ENCODE measurements at regions not wholly inside any gene's neighbourhood (a gene's known extent, or its start where the extent isn't known, plus 50 kb on each side); places are given as distances from the start of the nearest gene placed in this dataset.

GRCh38 chr3:31004025-31004678 lies 109.7 kb upstream of the GADL1 start:
- no peak for DNase-seq (ENCODE audit: low read depth in 2 of 2)

DNA sequence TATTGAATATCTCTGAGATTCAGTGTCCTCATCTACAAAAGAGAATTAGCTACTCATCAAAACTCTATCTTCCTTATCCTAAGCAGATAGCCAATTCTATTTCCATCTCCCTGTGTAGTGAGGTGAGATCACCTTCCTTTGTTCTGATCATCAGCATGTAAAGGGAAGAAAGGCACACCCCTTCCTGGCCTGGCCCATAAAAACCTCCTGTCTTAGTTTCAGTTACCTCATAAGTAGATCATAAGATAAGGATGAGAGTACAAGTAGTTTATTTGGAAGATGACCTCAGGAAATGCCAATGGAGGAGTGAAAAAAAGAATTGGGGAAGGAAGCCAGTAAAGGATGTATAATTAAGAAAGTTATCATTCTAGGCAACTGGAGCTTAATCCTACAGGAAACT lies 114.5 kb upstream of the GADL1 start:
- no peak for DNase-seq (ENCODE audit: low read depth in 2 of 2)

GRCh38 chr3:31009881-31010280 lies 115.4 kb upstream of the GADL1 start:
- no peak for DNase-seq (ENCODE audit: low read depth in 2 of 2)

DNA sequence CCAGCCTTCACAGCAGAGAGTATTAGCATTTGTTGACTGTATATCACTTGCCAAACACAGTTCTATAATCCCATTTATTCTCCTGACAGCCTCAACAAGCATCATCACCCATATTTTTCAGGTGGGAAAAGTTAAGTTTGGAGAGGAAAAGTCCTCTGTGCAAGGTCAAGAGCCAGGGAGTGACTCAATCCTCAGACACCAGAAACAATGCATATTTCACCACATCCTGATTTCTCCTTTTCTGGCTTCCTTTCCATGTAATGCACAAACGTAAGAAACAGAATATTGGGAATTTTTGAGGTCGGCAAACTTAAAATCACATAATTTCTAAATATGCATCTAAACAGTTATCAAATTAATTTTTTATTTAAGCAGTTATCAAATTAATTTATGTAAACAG lies 116.0 kb upstream of the GADL1 start:
- no peak for DNase-seq (ENCODE audit: low read depth in 2 of 2)

DNA sequence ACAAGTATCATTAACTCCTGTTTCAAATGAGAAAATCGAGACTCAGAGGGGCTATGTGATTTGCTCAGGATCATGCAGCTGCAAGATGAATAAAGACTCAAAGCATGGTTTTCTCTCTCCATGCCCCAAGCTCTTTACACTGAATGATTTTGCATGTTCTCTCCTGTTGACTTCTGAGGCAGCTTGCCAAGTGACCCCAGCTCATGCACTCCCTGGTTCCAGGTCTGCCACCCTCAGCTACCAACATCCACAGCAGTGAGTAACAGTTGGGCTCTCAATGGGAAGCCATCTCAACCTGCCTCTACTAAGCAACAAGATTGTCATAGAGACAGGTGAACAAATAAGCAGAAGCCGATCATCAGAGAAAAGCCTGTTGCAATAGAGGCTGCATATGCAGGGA lies 116.9 kb upstream of the GADL1 start:
- no peak for DNase-seq (ENCODE audit: low read depth in 2 of 2)

DNA sequence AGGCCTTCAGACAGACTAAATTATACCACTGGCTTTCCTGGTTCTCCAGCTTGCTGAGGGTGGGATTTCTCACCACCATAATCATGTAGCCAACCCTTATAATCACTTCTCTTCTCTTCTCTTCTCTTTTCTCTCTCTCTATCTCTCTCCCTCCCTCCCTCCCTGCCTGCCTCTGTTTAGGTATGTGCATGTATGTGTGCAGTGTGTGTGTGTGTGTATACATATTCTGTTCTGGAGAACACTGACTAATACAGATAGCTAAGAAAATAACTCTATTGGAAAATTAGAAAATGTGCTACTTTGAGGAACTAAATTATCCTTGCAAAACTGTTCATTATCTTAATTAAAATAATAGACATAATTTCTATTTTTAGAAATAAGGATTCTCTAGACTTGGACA lies 118.6 kb upstream of the GADL1 start:
- no peak for DNase-seq (ENCODE audit: low read depth in 2 of 2)

GRCh38 chr3:31013843-31014242 lies 119.4 kb upstream of the GADL1 start:
- DNase-seq (ENCODE audit: low read depth in 2 of 2): no peak

- no peak for DNase-seq (ENCODE audit: low read depth in 2 of 2)
These were observed 120.0 kb upstream of the GADL1 start for GRCh38 chr3:31014317-31015040.

- no peak for DNase-seq (ENCODE audit: low read depth in 2 of 2)
These were observed 121.7 kb upstream of the GADL1 start for GRCh38 chr3:31016196-31016595.

- DNase-seq (ENCODE audit: low read depth in 2 of 2): no peak
These were observed 128.3 kb upstream of the GADL1 start for GRCh38 chr3:31022716-31023115.

GRCh38 chr3:31025541-31025940 lies 131.1 kb upstream of the GADL1 start:
- DNase-seq (ENCODE audit: low read depth in 2 of 2): no peak

DNA sequence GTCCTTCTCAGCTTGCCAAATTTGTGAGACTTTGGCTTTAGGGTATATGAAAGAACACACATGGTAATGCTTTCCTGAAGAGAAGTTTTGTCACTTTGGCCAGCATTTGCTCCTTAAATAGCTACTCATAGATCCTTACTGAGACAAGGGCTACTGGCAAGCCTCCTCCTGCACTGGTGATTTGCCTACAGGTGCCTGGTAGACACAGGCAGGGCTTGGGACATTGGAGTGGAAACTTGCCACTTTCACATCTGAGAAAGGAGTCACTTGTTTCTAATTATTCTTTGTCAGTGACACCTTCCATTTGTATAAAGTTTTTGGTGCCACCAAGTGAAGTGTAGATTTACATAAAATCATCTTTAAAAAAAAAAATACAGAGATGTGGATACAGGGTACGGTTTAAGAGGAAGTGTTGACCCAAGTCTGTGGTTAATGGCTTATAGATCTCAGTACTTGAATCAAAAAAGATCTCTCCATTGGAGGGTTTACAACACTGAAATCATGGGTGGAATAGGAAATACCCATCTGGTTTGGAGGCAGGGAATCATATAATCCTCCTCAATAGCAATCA lies 132.8 kb upstream of the GADL1 start:
- no peak for DNase-seq (ENCODE audit: low read depth in 2 of 2)

DNA sequence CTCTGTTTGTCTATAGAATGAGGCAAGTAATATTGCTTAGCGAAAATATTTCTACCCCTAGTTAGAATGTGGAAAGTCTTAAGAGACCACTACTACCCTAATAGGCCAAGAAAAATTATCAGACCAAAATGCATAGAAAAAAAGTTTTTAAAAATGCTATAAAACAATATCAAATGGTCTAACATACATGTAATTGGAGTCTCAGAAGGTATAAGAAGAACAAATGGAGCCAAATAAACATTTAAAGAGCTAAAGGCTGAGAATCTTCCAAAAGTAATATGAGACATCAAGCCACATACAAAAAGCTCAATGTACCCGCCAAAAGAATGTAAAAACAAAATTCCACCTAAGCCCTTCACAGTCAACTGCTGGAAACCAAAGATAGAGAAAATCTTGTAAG lies 133.5 kb upstream of the GADL1 start:
- no peak for DNase-seq (ENCODE audit: low read depth in 2 of 2)

- DNase-seq (ENCODE audit: low read depth in 2 of 2): no peak
These were observed 134.3 kb upstream of the GADL1 start for GRCh38 chr3:31028766-31029165.

DNA sequence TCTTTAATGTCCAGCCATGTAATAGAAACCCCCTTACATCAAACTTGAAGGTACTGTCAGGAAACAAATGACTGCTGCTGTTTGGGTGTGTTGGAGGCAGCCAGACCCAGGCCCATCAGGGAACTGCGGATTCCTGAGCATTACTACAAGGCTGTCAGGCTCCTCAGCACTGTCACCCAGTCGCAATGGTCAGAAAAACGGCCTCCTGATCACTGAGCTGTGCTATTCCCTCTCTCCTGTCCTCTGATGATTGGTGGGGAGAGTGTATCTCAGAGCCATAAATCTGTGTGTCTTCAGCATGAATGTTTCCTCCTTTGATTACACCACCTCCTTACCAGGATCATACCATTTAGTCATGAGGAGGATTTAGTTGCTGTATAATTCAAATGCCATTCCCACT lies 135.2 kb upstream of the GADL1 start:
- DNase-seq (ENCODE audit: low read depth in 2 of 2): no peak

DNA sequence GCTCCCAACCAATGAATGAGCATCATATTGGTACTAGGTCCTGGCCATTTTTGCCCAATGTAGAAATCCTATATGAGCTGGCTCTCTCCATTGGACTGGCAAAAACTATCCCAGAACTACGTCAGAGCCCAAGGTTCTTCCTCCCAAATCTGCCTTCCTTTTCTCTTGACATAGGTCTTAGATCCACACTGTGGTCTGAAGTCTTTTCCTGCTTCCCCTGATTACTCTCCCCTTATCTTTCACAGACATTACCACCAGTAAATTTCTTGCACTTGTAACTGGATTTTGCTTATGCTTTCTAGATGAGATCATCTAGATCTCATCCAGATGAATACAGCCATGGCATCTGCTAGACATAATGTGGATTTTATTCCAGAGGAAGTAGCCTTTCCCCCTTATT lies 141.2 kb upstream of the GADL1 start:
- no peak for DNase-seq (ENCODE audit: low read depth in 2 of 2)

- no peak for DNase-seq (ENCODE audit: low read depth in 2 of 2)
These were observed 143.8 kb upstream of the GADL1 start for GRCh38 chr3:31038086-31038739.

DNA sequence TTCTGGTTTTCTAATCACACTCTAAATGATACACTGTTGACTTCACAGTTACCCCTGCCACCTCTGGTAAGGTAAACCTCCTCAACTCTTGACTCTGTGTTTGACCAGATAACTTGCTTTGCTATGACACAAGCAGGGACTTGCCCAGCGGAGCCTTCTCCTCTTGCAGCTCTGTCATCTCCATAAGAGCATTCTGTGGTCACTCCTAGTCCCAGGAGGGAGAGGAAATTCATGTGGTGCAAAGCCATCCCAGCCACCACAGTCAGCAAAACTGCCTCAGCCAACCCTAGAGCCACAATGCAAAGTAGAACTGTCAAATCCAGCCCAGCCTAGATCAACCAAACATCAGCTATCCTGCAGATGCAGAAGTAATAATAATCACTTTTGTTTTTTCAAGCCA lies 144.7 kb upstream of the GADL1 start:
- DNase-seq (ENCODE audit: low read depth in 2 of 2): no peak

GRCh38 chr3:31041161-31041978 lies 146.9 kb upstream of the GADL1 start:
- DNase-seq (ENCODE audit: low read depth in 2 of 2): no peak

DNA sequence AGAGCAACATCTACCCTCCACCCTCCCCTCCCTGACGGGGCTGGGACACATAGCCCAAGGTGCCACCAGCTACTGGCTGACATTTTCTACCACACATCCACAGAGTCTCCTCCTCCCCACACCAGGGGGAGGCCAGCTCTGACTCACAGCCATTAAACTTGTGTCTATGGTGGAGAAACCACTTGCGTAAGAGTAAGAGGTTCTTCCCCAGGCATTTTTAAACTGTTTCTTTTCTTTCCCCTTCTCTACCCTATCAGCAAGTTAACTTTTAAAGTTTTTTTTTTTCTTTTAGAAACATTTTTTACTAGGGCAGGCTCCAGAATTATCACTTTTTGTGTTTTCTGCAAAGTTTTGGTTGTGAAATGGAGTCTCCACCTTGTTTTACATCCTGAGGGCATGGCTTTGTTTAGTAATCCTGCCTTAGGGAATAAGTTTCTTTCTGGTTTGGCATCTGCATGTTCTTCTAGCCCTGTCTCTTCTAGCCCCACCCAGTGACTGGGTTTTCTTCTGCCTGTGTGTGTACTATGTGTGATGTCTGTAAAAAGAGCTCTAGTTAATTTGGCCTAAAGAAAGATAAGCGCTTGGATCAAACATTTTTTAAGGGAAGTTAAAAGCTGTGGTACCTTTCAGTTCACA lies 148.8 kb upstream of the GADL1 start:
- no peak for DNase-seq (ENCODE audit: low read depth in 2 of 2)

GRCh38 chr3:31047673-31048072 lies 153.2 kb upstream of the GADL1 start:
- no peak for DNase-seq (ENCODE audit: low read depth in 2 of 2)

DNA sequence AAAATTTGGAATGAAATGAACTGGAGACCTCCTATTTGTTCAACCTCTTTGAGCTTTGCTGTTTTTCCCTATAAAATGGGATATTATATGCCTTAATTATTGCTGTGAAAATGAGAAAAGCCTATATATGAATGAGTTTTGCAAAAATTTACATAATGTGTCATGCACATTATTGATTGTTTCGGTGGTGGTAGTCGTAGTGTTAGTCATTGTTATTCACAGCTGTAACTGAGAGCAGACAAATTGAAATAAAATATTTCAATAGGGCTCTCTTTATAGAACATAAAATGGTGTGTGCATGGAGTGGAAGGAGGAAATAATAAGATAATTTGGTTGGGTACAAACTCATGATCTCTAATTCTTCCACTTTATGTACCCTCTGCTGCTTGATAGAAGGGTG lies 153.7 kb upstream of the GADL1 start:
- DNase-seq (ENCODE audit: low read depth in 2 of 2): no peak
